Natural killer cell (primary cell): ENCODE measurements at regions not wholly inside any gene's neighbourhood (a gene's known extent, or its start where the extent isn't known, plus 50 kb on each side); places are given as distances from the start of the nearest gene placed in this dataset.

Experiments
- ATAC-seq, 3 donors: fragments of 150-1000 bp in 2 of 3; fragments of 200-7000 bp in 1 of 3; cut with Tn5 transposase; 1 replicate in 1 of 3; 2 replicates in 2 of 3; pipeline ENCODE4 v1.10.0; 2021; ENCODE audit warnings: mild to moderate bottlenecking in 2 of 3, moderate library complexity in 2 of 3
- DNase-seq, 2 donors: peaks; one replicate each; pipeline versions ENCODE4 v3.0.0 to v3.0.0-alpha.2; 2013 to 2021; ENCODE audit warnings: mixed read lengths in 1 of 2
- H3K27ac ChIP-seq: one replicate; pipeline ENCODE4 v1.5.1; 2013; ENCODE audit warnings: mild to moderate bottlenecking, low read length
- H3K27me3 ChIP-seq: one replicate; pipeline ENCODE4 v1.6.1; 2013; ENCODE audit warnings: low read length; ENCODE audit not compliant: control insufficient read depth, insufficient read depth
- H3K36me3 ChIP-seq: one replicate; pipeline ENCODE4 v1.6.1; 2013; ENCODE audit warnings: low read length; ENCODE audit not compliant: control insufficient read depth, insufficient read depth
- H3K4me1 ChIP-seq: one replicate; pipeline ENCODE4 v1.6.1; 2013; ENCODE audit warnings: low read length; ENCODE audit not compliant: control insufficient read depth, insufficient read depth
- H3K4me3 ChIP-seq: one replicate; pipeline ENCODE4 v1.5.1; 2013; ENCODE audit warnings: low read length
- H3K9me3 ChIP-seq: one replicate; pipeline ENCODE4 v1.6.1; 2013; ENCODE audit warnings: low read length; ENCODE audit not compliant: control insufficient read depth, insufficient read depth
- H3K27ac Mint-ChIP-seq, 2 donors: one replicate each; pipeline ENCODE4 v1.8.0; 2022; ENCODE audit warnings: mild to moderate bottlenecking in 2 of 2, mixed read lengths in 2 of 2, moderate library complexity in 1 of 2
- H3K27me3 Mint-ChIP-seq, 2 donors: one replicate each; pipeline ENCODE4 v1.8.0; 2022; ENCODE audit warnings: low read depth in 2 of 2, mixed read lengths in 2 of 2
- H3K36me3 Mint-ChIP-seq: one replicate; pipeline ENCODE4 v1.8.0; 2022; ENCODE audit warnings: mixed read lengths
- H3K4me1 Mint-ChIP-seq, 2 donors: one replicate each; pipeline ENCODE4 v1.8.0; 2022; ENCODE audit warnings: mixed read lengths in 2 of 2
- H3K4me3 Mint-ChIP-seq: one replicate; pipeline ENCODE4 v1.8.0; 2022; ENCODE audit warnings: mild to moderate bottlenecking, moderate library complexity, mixed read lengths
- H3K9me3 Mint-ChIP-seq, 2 donors: one replicate each; pipeline ENCODE4 v1.8.0; 2022; ENCODE audit warnings: mixed read lengths in 2 of 2
- WGBS: methylation state at CpG from one replicate; pipeline ENCODE4 v1.1.7; 2013; ENCODE audit warnings: missing lambda C conversion rate; ENCODE audit not compliant: insufficient coverage; 5-methylcytosine and 5-hydroxymethylcytosine counted together
- intact Hi-C: fragments of 100-400 bp; cut with micrococcal nuclease; formaldehyde crosslinking; loops from one replicate; pipeline ENCODE4 v1.14.2; 2022
- TF ChIP-seq, protein P1 (sequence below): fragments of 200-600 bp; IDR thresholded peaks from one replicate; pipeline ENCODE4 v1.8.0; 2022; ENCODE audit warnings: antibody characterized with exemption

DNA sequence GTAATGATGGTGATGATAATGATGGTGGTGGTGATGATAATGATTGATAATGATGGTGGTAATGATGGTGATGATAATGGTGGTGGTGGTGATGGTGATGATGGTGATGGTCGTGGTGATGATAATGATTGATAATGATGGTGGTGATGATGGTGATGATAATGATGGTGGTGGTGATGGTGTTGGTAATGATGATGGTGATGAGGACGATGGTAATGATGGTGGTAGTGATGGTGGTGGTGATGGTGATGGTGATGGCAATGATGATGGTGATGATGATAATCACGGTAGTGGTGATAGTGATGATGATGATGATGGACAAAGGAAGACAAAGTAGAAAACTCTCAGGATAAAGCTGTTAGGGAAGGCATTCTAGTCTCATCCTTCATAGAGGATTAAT is 310.5 kb downstream of the MSX2 start:
- H3K4me1 Mint-ChIP-seq, result no peaks in the 10 kb centered on the region
- DNase-seq, result no peak
- no peaks in the 10 kb centered on the region for H3K27me3 ChIP-seq
- H3K4me3 ChIP-seq, result no peak overlapping the region
- H3K36me3 ChIP-seq, result no peaks in the 10 kb centered on the region
- H3K27ac Mint-ChIP-seq, result no peak overlapping the region
- 83% methylated on average over 3 of the region's 3 CpGs for WGBS
- no peak for ATAC-seq
- no peaks in the 10 kb centered on the region for H3K4me1 ChIP-seq
- no peaks in the 10 kb centered on the region for H3K9me3 ChIP-seq
- intact Hi-C loops, result no loop called here
- H3K27me3 Mint-ChIP-seq, result no peaks in the 10 kb centered on the region
- no peak overlapping the region for H3K4me3 Mint-ChIP-seq
- TF ChIP-seq, protein P1, sequence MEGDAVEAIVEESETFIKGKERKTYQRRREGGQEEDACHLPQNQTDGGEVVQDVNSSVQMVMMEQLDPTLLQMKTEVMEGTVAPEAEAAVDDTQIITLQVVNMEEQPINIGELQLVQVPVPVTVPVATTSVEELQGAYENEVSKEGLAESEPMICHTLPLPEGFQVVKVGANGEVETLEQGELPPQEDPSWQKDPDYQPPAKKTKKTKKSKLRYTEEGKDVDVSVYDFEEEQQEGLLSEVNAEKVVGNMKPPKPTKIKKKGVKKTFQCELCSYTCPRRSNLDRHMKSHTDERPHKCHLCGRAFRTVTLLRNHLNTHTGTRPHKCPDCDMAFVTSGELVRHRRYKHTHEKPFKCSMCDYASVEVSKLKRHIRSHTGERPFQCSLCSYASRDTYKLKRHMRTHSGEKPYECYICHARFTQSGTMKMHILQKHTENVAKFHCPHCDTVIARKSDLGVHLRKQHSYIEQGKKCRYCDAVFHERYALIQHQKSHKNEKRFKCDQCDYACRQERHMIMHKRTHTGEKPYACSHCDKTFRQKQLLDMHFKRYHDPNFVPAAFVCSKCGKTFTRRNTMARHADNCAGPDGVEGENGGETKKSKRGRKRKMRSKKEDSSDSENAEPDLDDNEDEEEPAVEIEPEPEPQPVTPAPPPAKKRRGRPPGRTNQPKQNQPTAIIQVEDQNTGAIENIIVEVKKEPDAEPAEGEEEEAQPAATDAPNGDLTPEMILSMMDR, result no peak
- H3K36me3 Mint-ChIP-seq, result no peaks in the 10 kb centered on the region
- no peak overlapping the region for H3K27ac ChIP-seq
- H3K9me3 Mint-ChIP-seq, result peaks cover 4 to 9% of the 10 kb centered on the region in 2 donors

DNA sequence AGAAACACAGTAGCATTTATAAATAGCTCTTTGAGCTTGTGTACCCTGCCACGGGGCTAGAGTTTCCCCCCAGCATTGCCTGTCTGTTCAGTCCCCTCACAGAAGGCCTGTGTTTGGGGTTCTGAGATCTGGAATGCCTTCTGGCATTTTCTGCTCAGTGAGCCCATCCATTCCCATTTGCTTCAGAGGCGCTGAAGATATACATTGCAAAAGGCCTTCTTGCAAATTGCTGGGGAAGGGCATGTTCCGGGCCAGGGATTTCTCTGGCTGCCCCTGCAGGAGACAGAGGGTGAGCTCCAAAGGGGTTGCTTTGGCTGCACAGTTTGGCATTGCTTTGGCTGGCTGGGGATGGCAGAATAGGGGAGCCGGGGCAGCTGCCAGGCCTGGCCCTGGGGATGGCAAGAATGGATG is 308.4 kb downstream of the MSX2 start:
- no peak overlapping the region for H3K4me3 Mint-ChIP-seq
- ATAC-seq (no peak), DNase-seq (no peak)
- no peak overlapping the region for H3K27ac Mint-ChIP-seq
- H3K9me3 ChIP-seq, result no peaks in the 10 kb centered on the region
- no peak overlapping the region for H3K4me3 ChIP-seq
- no peaks in the 10 kb centered on the region for H3K36me3 Mint-ChIP-seq
- H3K27me3 Mint-ChIP-seq, result no peaks in the 10 kb centered on the region
- TF ChIP-seq, protein P1, result no peak
- no peaks in the 10 kb centered on the region for H3K27me3 ChIP-seq
- no peak overlapping the region for H3K27ac ChIP-seq
- intact Hi-C loops, result no loop called here
- peaks cover 4 to 9% of the 10 kb centered on the region in 2 donors for H3K9me3 Mint-ChIP-seq
- no peaks in the 10 kb centered on the region for H3K4me1 ChIP-seq
- no peaks in the 10 kb centered on the region for H3K4me1 Mint-ChIP-seq
- H3K36me3 ChIP-seq, result no peaks in the 10 kb centered on the region
- WGBS, result 87% methylated on average over 4 of the region's 4 CpGs

DNA sequence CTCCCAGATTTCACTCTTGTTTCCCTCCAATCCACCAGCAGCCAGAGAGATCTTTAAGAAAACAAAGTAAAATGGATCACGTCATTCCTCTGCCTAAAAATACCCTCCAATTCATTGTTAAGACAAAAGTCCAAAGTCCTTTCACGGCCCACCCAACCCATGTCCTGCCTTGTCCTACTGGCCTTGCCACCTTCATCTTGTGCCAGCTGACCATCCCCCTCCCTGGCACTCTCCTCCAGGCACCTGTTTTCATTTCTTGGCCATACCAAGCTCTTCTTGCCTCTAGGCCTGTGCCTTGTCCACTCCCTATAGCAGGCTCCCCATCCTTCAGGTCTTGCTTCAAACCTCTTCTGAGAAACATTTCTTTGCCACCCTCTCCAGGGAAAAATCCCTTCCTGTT is 307.6 kb downstream of the MSX2 start:
- no peak overlapping the region for H3K4me3 Mint-ChIP-seq
- Histone ChIP-seq H3K4me3 (no peak overlapping the region), H3K9me3 (no peaks in the 10 kb centered on the region), H3K4me1 (no peaks in the 10 kb centered on the region), H3K36me3 (no peaks in the 10 kb centered on the region), H3K27ac (no peak overlapping the region), H3K27me3 (no peaks in the 10 kb centered on the region)
- no peaks in the 10 kb centered on the region for H3K36me3 Mint-ChIP-seq
- no peaks in the 10 kb centered on the region for H3K27me3 Mint-ChIP-seq
- no peak for ATAC-seq
- TF ChIP-seq, protein P1, result no peak
- intact Hi-C loops, result no loop called here
- H3K9me3 Mint-ChIP-seq, result peaks cover 4 to 9% of the 10 kb centered on the region in 2 donors
- no peak for DNase-seq
- H3K4me1 Mint-ChIP-seq, result no peaks in the 10 kb centered on the region
- H3K27ac Mint-ChIP-seq, result no peak overlapping the region
- WGBS, result 91% methylated on average over 2 of the region's 2 CpGs

DNA sequence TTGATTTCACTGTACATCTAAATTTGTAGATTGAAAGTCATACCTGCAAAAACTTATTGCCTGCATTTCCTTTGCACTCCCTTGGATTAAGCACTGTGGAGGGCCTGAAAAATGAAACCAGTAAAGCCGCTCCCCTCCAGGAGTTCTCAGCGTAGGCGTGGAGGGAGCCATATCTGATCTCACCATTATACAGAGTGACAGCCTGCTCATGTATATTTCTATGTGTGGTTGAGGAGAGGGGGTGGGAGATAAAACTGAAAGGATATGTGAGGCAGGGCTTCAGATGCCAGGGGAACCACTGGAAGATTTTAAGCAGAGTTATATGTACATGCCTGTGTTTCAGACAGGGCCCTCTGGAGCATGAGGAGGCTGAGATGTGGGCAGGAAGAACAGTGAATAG is 303.0 kb downstream of the MSX2 start:
- Histone ChIP-seq H3K27ac (no peak overlapping the region), H3K27me3 (no peaks in the 10 kb centered on the region), H3K9me3 (no peaks in the 10 kb centered on the region), H3K4me1 (no peaks in the 10 kb centered on the region), H3K36me3 (no peaks in the 10 kb centered on the region), H3K4me3 (no peak overlapping the region)
- intact Hi-C loops, result no loop called here
- H3K27me3 Mint-ChIP-seq, result no peaks in the 10 kb centered on the region
- no peaks in the 10 kb centered on the region for H3K36me3 Mint-ChIP-seq
- H3K4me3 Mint-ChIP-seq, result no peak overlapping the region
- H3K4me1 Mint-ChIP-seq, result no peaks in the 10 kb centered on the region
- H3K27ac Mint-ChIP-seq, result no peak overlapping the region
- peak in 1 of 3 donors; percentile 29 for ATAC-seq
- TF ChIP-seq, protein P1, result no peak
- no peak for DNase-seq
- whole genome bisulfite sequencing, result 100% methylated on average over 3 of the region's 3 CpGs
- H3K9me3 Mint-ChIP-seq, result peaks cover 4 to 7% of the 10 kb centered on the region in 2 donors
